ENCODE measurements at regions not wholly inside any gene's neighbourhood (a gene's known extent, or its start where the extent isn't known, plus 50 kb on each side); places are given as distances from the start of the nearest gene placed in this dataset.

GRCh38 chr9:107685376-107685775, 195.8 kb upstream of the KLF4 start:
- CTCF ChIA-PET: no interaction called here
- Histone ChIP-seq H3K36me3 (ENCODE audit: control insufficient read depth in 2 of 2, insufficient read depth in 1 of 2, low read length in 2 of 2) (no peaks in the 10 kb centered on the region), H3K9me3 (ENCODE audit: control insufficient read depth, insufficient read depth, low read depth, low read length) (no peaks in the 10 kb centered on the region), H3K4me1 (ENCODE audit: control insufficient read depth, insufficient read depth, low read length) (no peaks in the 10 kb centered on the region), H3K4me3 (ENCODE audit: low read depth, low read length) (no peak overlapping the region), H3K27ac (ENCODE audit: extremely low read depth, low read depth, low read length) (no peak overlapping the region)
- POLR2A ChIA-PET: no interaction called here
- TF ChIP-seq MEIS1 (CRISPR knock-in tag; IDR thresholded peaks at IDR 0.05; ENCODE audit: borderline replicate concordance) (no peak), ZNF16 (tag by site-specific recombination; IDR thresholded peaks at IDR 0.05; ENCODE audit: low read depth) (no peak), ZBTB21 (tag by site-specific recombination; IDR thresholded peaks at IDR 0.05) (no peak), ZNF704 (tag by site-specific recombination; IDR thresholded peaks at IDR 0.05) (no peak), ZNF600 (tag by site-specific recombination; IDR thresholded peaks at IDR 0.05) (no peak), ZNF350 (tag by site-specific recombination; IDR thresholded peaks at IDR 0.05) (no peak), INSM2 (tag by site-specific recombination; IDR thresholded peaks at IDR 0.05) (no peak), ZNF76 (tag by site-specific recombination; IDR thresholded peaks at IDR 0.05; ENCODE audit: borderline replicate concordance, low read depth) (no peak), ZNF169 (tag by site-specific recombination; IDR thresholded peaks at IDR 0.05) (no peak), ZNF366 (tag by site-specific recombination; conservative IDR thresholded peaks at IDR 0.05) (no peak), TSHZ1 (tag by site-specific recombination; IDR thresholded peaks at IDR 0.05; ENCODE audit: borderline replicate concordance) (no peak), HOXC10 (CRISPR knock-in tag; IDR thresholded peaks at IDR 0.05) (no peak), ZBTB1 (tag by site-specific recombination; IDR thresholded peaks at IDR 0.05) (no peak), HOXD13 (CRISPR knock-in tag; IDR thresholded peaks at IDR 0.05; ENCODE audit: borderline replicate concordance) (no peak), ZFP41 (tag by site-specific recombination; IDR thresholded peaks at IDR 0.05; ENCODE audit: borderline replicate concordance) (no peak), REST (tag by site-specific recombination; IDR thresholded peaks at IDR 0.05) (no peak), ZNF184 (tag by site-specific recombination; IDR thresholded peaks at IDR 0.05) (no peak), OSR2 (tag by site-specific recombination; IDR thresholded peaks at IDR 0.05) (no peak), ZNF571 (tag by site-specific recombination; IDR thresholded peaks at IDR 0.05) (no peak), OVOL3 (tag by site-specific recombination; IDR thresholded peaks at IDR 0.05) (no peak)
